Astrocyte (in vitro differentiated cells and primary cell): ENCODE measurements at regions not wholly inside any gene's neighbourhood (a gene's known extent, or its start where the extent isn't known, plus 50 kb on each side); places are given as distances from the start of the nearest gene placed in this dataset.

Experiments used
- DNase-seq: peaks from one replicate; pipeline ENCODE4 v3.0.0-alpha.2; 2010; ENCODE audit warnings: low read depth
- FAIRE-seq: peaks from 2 replicates; lab custom pipeline; 2011; peaks lifted over from hg19 to GRCh38; lab: Jason Lieb, UNC
- H2AFZ ChIP-seq: 2 replicates; pipeline ENCODE4 v1.6.0; 2012; ENCODE audit warnings: low read depth, low read length, inconsistent platforms
- H3K27ac ChIP-seq: 2 replicates; pipeline ENCODE4 v1.5.1; 2011; ENCODE audit warnings: low read depth, low read length, inconsistent platforms
- H3K27me3 ChIP-seq: 2 replicates; pipeline ENCODE4 v1.6.0; 2011; ENCODE audit warnings: low read length, inconsistent platforms; ENCODE audit not compliant: insufficient read depth
- H3K36me3 ChIP-seq: 2 replicates; pipeline ENCODE4 v1.5.1; 2011; ENCODE audit warnings: low read length, inconsistent platforms; ENCODE audit not compliant: insufficient read depth
- H3K4me1 ChIP-seq: 2 replicates; pipeline ENCODE4 v1.5.1; 2011; ENCODE audit warnings: low read length, inconsistent platforms; ENCODE audit not compliant: insufficient read depth
- H3K4me2 ChIP-seq: 2 replicates; pipeline ENCODE4 v1.6.0; 2012; ENCODE audit warnings: low read length, inconsistent platforms
- H3K4me3 ChIP-seq: 2 replicates; pipeline ENCODE4 v1.5.1; 2011; ENCODE audit warnings: low read depth, mild to moderate bottlenecking, low read length, inconsistent platforms; ENCODE audit not compliant: insufficient read depth
- H3K79me2 ChIP-seq: 2 replicates; pipeline ENCODE4 v1.6.0; 2012; ENCODE audit warnings: mild to moderate bottlenecking, low read length, inconsistent platforms; ENCODE audit not compliant: insufficient read depth
- H3K9ac ChIP-seq: 2 replicates; pipeline ENCODE4 v1.6.0; 2012; ENCODE audit warnings: mild to moderate bottlenecking, low read length, inconsistent platforms
- H3K9me3 ChIP-seq: 2 replicates; pipeline ENCODE4 v1.5.1; 2012; ENCODE audit warnings: low read depth, mild to moderate bottlenecking, low read length, inconsistent platforms; ENCODE audit not compliant: insufficient read depth
- H4K20me1 ChIP-seq: 2 replicates; pipeline ENCODE4 v1.6.0; 2012; ENCODE audit warnings: low read length, inconsistent platforms; ENCODE audit not compliant: insufficient read depth
- H3K27ac Mint-ChIP-seq: one replicate; pipeline ENCODE4 v1.8.0; 2021; ENCODE audit warnings: mild to moderate bottlenecking, mixed read lengths; ENCODE audit not compliant: unreplicated experiment
- H3K27me3 Mint-ChIP-seq: one replicate; pipeline ENCODE4 v1.8.0; 2021; ENCODE audit warnings: low read depth, mixed read lengths; ENCODE audit not compliant: unreplicated experiment
- H3K36me3 Mint-ChIP-seq: one replicate; pipeline ENCODE4 v1.8.0; 2021; ENCODE audit warnings: low read depth, mixed read lengths; ENCODE audit not compliant: unreplicated experiment
- H3K4me1 Mint-ChIP-seq: one replicate; pipeline ENCODE4 v1.8.0; 2021; ENCODE audit warnings: low read depth, mixed read lengths; ENCODE audit not compliant: unreplicated experiment
- H3K4me3 Mint-ChIP-seq: one replicate; pipeline ENCODE4 v1.8.0; 2021; ENCODE audit warnings: mild to moderate bottlenecking, moderate library complexity, mixed read lengths; ENCODE audit not compliant: unreplicated experiment
- H3K9me3 Mint-ChIP-seq: one replicate; pipeline ENCODE4 v1.8.0; 2021; ENCODE audit warnings: mild to moderate bottlenecking, mixed read lengths; ENCODE audit not compliant: unreplicated experiment
- CTCF ChIP-seq: IDR thresholded peaks from 2 replicates; pipeline ENCODE4 v1.5.1; 2011; ENCODE audit warnings: low read depth, mild to moderate bottlenecking, inconsistent platforms, low read length, moderate library complexity; ENCODE audit not compliant: insufficient read depth
- EZH2 ChIP-seq: IDR thresholded peaks from 2 replicates; pipeline ENCODE4 v1.6.1; 2012; ENCODE audit warnings: mild to moderate bottlenecking, low read length, inconsistent platforms; ENCODE audit not compliant: insufficient read depth

- Histone ChIP-seq H3K4me2 (no peak overlapping the region), H3K27ac (no peak overlapping the region), H3K9me3 (peaks cover 11% of the 10 kb centered on the region), H4K20me1 (no peaks in the 10 kb centered on the region), H3K4me3 (no peak overlapping the region), H2AFZ (no peak overlapping the region), H3K27me3 (no peaks in the 10 kb centered on the region), H3K79me2 (no peaks in the 10 kb centered on the region), H3K9ac (no peak overlapping the region), H3K36me3 (no peaks in the 10 kb centered on the region), H3K4me1 (no peaks in the 10 kb centered on the region)
- H3K4me3 Mint-ChIP-seq = no peak overlapping the region
- no peaks in the 10 kb centered on the region for H3K9me3 Mint-ChIP-seq
- H3K27ac Mint-ChIP-seq = no peak overlapping the region
- H3K4me1 Mint-ChIP-seq = no peaks in the 10 kb centered on the region
- TF ChIP-seq CTCF = no peak
- H3K27me3 Mint-ChIP-seq = peaks cover 11% of the 10 kb centered on the region
- no peak for FAIRE-seq
- DNase-seq = no peak
- no peaks in the 10 kb centered on the region for H3K36me3 Mint-ChIP-seq
Observed at GRCh38 chr1:5810131-5810530, 182.1 kb downstream of the NPHP4 start.

GRCh38 chr1:5809207-5809788 is 182.9 kb downstream of the NPHP4 start:
- no peak for FAIRE-seq
- Histone ChIP-seq H3K9ac (no peak overlapping the region), H4K20me1 (no peaks in the 10 kb centered on the region), H3K27me3 (no peaks in the 10 kb centered on the region), H3K9me3 (peaks cover 13% of the 10 kb centered on the region), H2AFZ (no peak overlapping the region), H3K36me3 (no peaks in the 10 kb centered on the region), H3K79me2 (no peaks in the 10 kb centered on the region), H3K4me3 (no peak overlapping the region), H3K27ac (no peak overlapping the region), H3K4me1 (no peaks in the 10 kb centered on the region), H3K4me2 (no peak overlapping the region)
- no peak for DNase-seq
- Mint-ChIP-seq H3K4me1 (no peaks in the 10 kb centered on the region), H3K9me3 (no peaks in the 10 kb centered on the region), H3K27me3 (peaks cover 8% of the 10 kb centered on the region), H3K36me3 (no peaks in the 10 kb centered on the region), H3K4me3 (no peak overlapping the region), H3K27ac (no peak overlapping the region)
- TF ChIP-seq EZH2 (no peak), CTCF (no peak)

GRCh38 chr1:5803851-5804250 is 188.4 kb downstream of the NPHP4 start:
- Histone ChIP-seq H3K4me1 (no peaks in the 10 kb centered on the region), H3K4me3 (no peak overlapping the region), H3K4me2 (no peak overlapping the region), H3K79me2 (no peaks in the 10 kb centered on the region), H3K9ac (no peak overlapping the region), H3K9me3 (peaks cover 12% of the 10 kb centered on the region), H3K27ac (no peak overlapping the region), H2AFZ (no peak overlapping the region), H3K36me3 (no peaks in the 10 kb centered on the region), H4K20me1 (no peaks in the 10 kb centered on the region), H3K27me3 (no peaks in the 10 kb centered on the region)
- Mint-ChIP-seq H3K9me3 (peaks cover 2% of the 10 kb centered on the region), H3K4me3 (no peak overlapping the region), H3K27me3 (peaks cover 2% of the 10 kb centered on the region), H3K27ac (no peak overlapping the region), H3K4me1 (no peaks in the 10 kb centered on the region), H3K36me3 (no peaks in the 10 kb centered on the region)
- DNase-seq (no peak), FAIRE-seq (no peak)
- TF ChIP-seq CTCF = no peak
- no peak for TF ChIP-seq EZH2
